NCI-H1694 (cell line): ENCODE measurements at regions not wholly inside any gene's neighbourhood (a gene's known extent, or its start where the extent isn't known, plus 50 kb on each side); places are given as distances from the start of the nearest gene placed in this dataset.

ENCODE experiments used
- DNase-seq: peaks from one replicate; lab custom pipeline; 2025; lab: John Stamatoyannopoulos, UW

DNA sequence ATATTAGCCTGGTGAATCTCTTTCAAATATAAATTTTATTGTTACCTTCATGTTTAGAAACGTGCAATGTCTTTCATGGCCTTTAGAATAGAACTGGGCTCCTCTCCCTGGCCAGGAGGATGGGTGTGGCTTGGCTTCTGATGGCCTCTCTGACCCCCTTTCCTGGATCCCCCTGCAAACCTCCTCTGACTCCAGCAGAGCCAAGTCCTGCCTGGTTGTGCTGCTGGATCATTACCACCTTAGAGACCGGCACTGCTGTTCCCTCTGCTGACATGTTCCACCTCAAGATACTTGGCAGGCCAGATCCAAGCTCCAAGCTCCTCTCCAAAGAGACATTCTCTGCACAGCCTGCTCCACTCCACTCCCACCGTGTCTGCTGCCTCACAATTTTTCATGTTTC is 823.8 kb upstream of the HS6ST1 start:
- DNase-seq: no peak

GRCh38 chr2:129144082-129144791 is 825.6 kb upstream of the HS6ST1 start:
- no peak for DNase-seq

- no peak for DNase-seq
Observed at GRCh38 chr2:129152514-129152913, 827.0 kb upstream of the RAB6C start.

GRCh38 chr2:129160879-129161278 is 818.6 kb upstream of the RAB6C start:
- no peak for DNase-seq

- no peak for DNase-seq
Observed at GRCh38 chr2:129164220-129164949, 815.1 kb upstream of the RAB6C start.

DNA sequence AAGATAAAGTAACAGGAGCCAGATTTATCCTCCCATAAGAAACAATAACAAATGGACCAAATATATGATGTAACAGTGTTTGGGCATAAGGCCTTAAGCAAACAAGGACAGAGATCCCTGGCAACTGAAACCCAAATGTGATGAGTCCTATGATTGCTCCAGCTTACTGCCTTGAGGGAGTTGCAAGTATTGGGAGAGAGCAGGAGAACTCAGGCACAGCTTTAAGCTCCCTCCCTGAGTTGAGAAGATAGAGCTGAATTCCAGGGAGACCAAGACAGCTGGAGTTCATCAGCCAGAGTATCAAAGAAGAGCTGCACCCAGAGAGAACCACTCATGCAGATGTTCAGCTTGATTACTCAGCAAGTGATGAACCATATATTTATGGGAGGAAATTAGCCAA is 814.5 kb upstream of the RAB6C start:
- DNase-seq: no peak

DNA sequence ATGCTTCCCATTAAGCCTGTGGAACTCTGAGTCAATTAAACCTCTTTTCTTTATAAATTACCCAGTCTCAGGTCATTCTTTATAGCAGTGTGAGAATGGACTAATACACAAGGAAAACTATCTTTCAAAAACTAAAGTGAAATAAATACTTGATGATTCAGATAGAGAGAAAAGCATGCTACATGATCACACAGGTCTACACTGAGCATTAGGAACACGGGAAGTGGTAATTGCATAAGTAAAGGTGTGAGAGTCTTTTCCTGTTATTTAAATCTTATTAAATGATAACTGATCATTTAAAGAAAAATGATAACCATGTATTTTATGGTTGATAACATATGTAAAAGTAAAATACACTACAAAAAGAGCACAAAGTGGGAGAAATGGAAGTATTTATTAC is 812.0 kb upstream of the RAB6C start:
- DNase-seq: no peak

GRCh38 chr2:129170570-129170969 is 808.9 kb upstream of the RAB6C start:
- no peak for DNase-seq

DNA sequence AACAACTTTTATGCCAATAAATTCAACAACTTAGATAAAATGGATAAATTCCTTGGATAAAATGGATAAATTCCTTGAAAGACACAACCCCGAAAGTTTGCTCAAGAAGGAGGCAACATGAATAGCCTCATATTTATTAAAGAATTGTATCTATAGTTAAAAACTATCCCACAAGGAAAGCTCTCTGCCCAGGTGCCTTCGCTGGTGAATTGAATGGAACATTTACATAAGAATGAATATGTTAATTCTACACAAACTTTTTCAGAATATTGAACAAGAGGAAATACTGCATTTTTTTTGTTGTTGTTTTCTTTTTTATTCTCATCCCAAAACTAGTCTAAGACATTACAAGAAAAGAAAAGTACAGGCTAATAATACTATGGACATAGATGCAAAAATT is 805.3 kb upstream of the RAB6C start:
- no peak for DNase-seq

- DNase-seq: no peak
Observed at GRCh38 chr2:129175051-129175450, 804.4 kb upstream of the RAB6C start.

DNA sequence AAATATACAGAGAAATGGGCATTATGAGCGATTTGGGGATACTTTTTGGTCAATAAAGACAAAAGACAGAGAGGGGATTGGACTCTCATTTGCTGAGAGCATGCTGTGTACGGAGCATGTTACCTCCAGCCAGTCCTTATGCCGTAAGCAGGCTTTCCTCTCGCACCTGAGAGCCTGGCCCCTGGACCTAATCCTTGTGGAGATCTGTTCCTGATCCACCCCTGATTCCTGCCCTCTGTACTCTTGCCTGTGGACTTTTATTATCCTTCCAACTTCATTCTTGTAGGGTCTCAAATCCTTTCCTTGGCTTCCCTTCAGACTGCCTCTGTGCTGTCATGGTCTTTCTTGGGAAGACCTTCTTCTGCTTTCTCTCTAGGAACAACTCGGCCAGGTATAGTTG is 803.1 kb upstream of the RAB6C start:
- DNase-seq: no peak

DNA sequence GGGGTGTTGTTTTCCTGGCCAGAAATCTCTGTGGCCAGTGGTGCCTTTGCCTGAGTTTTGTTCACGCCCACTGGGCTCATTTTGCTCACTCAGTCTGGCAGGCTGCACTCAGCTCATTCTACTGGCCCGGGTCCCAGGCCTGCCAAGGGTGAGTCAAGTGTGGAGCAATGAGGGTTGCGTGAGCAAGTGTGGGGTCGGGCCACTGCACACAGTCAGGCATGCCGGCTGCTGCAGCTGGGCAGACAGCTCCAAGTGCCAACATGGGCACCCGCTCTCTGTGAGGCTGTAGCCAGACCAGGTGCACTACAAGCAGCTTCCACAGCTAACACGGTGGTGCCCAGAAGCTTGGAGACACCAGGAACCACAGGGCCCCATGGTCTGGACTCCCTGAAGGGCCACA is 801.1 kb upstream of the RAB6C start:
- no peak for DNase-seq

DNA sequence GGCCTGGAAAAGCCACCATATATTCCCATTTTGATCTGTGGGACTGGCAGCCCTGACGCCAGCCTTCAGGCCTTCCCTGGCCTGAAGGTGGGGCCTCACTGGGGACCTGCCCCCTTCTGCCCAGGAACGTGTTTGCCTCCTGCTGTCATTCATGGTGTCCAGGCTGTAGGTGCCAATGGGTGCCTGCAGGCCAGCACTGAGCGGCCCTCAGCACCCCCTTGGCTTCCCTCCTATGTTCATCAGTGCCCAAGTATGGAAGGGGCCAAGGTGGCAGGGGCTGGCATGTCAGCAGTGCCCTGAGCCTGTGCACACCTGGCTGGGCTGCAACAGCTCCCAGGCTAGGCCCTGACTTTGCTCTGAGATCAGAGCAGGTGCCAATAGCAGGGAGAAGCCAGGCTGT is 800.3 kb upstream of the RAB6C start:
- no peak for DNase-seq

DNA sequence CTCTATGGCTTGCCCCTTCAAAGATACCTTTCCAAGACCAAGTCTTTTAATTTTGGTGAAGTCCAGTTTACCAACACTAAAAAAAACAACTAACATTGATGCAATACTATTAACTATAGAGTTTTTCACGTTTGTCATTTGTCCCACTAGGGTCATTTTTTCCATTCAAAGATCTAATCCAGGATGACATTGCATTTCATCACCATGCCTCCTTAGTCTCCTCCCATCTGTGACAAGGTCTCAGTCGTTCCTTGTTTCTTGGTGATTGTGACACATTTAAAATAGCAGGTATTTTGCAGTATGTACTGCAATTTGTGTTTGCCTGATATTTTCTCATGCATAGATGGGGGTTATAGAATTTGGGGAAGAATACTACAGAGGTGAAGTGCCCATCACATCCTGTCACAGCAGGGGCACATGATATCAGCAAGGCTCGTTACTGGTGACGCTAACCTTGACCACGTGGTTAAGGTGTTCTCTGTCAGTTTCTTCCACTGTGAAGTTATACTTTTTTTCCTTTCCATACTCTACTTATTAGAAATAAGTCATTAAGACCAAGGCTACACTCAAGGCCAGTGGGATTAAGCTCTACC is 799.2 kb upstream of the RAB6C start:
- no peak for DNase-seq

- no peak for DNase-seq
Observed at GRCh38 chr2:129181433-129181832, 798.0 kb upstream of the RAB6C start.

GRCh38 chr2:129181963-129182362 is 797.5 kb upstream of the RAB6C start:
- DNase-seq: no peak

- no peak for DNase-seq
Observed at GRCh38 chr2:129187343-129187742, 792.1 kb upstream of the RAB6C start.

GRCh38 chr2:129188451-129188850 is 791.0 kb upstream of the RAB6C start:
- DNase-seq: no peak

GRCh38 chr2:129189617-129190319 is 789.7 kb upstream of the RAB6C start:
- DNase-seq: no peak

GRCh38 chr2:129190494-129190893 is 789.0 kb upstream of the RAB6C start:
- DNase-seq: no peak

DNA sequence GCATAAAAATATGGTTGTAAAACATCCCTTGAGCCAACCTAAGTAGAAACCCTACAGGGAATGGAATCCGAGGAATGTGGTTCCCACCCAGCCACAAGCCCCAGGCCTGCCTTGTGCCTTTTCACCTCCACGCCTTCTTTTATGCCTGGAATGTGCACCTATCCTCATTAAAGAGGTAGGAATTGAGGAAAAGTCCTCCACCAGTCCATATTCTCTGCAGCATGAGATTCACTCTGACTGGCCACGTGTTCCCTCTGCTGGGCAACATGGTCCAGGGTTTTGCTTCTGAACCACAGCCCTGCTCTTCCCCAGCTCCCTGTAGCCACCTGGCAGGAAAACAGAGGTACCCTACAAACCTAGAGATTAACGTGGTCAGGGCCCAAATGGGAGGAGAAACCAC is 787.9 kb upstream of the RAB6C start:
- DNase-seq: no peak

DNA sequence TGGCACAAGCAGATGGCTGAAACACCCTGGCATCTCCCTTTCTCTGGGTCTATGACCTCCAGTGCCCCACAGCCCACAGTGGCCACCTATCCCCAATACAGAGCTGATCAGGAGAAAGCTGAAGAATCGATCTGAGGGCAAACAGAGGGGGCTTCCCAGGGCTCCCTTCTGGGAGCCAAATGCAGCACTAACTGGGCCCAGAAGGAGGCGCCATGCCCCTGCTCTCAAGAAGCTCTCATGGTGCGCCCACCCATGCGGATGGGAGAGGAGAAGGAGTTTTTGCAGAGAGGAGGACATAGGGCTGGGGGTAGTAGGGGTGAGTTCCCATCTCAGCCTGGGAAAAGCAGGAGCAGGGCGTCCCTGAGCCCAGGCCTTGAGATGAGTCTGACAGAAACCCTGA is 787.3 kb upstream of the RAB6C start:
- DNase-seq: peak; percentile 3

DNA sequence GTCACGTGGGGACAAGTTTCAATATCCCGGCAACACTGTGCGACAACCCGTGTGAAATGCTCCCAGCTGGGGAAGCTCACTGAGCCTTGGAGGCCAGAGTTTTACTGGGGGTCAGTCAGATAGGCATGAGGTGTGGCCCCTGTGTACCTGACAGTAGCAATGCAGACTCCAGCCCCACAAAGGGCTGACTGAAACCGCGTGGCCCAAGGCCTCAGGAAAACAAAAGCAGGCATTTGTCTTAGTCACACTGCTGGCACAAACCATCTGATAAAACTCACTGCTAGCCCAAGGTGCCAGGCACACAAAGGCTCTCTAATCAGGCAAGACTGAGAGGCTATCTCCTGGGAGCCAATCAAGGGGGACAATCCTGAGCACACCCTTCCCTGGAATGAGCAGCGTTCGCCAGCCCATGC is 786.6 kb upstream of the RAB6C start:
- DNase-seq: no peak
